ENCODE measurements at regions not wholly inside any gene's neighbourhood (a gene's known extent, or its start where the extent isn't known, plus 50 kb on each side); places are given as distances from the start of the nearest gene placed in this dataset.

GRCh38 chr12:24546084-24546483, 402.8 kb downstream of the BCAT1 start:
- Histone ChIP-seq H3K9me2 (ENCODE audit: insufficient read depth, low read length) (no peaks in the 10 kb centered on the region), H3K27me3 (ENCODE audit: insufficient read depth, low read depth, low read length) (no peaks in the 10 kb centered on the region), H3F3A (ENCODE audit: insufficient read depth, low read length, poor library complexity, severe bottlenecking) (no peaks in the 10 kb centered on the region), H3K9ac (ENCODE audit: low read length) (no peak overlapping the region), H3K36me3 (ENCODE audit: insufficient read depth, low read length) (no peaks in the 10 kb centered on the region), H4K20me1 (ENCODE audit: insufficient read depth) (no peaks in the 10 kb centered on the region), H2AFZ (ENCODE audit: low read depth, low read length) (no peak overlapping the region), H3K9me3 (ENCODE audit: low read length) (no peaks in the 10 kb centered on the region), H3K79me2 (replicated peaks; ENCODE audit: insufficient read depth, low read length) (no peaks in the 10 kb centered on the region), H3K4me3 (ENCODE audit: low read length) (no peak overlapping the region), H3K27ac (ENCODE audit: low read length) (no peak overlapping the region), H3K4me2 (ENCODE audit: low read length) (no peak overlapping the region)
- TF ChIP-seq EZH2 (IDR thresholded peaks at IDR 0.05; ENCODE audit: borderline replicate concordance, insufficient read depth, low read length, poor library complexity, severe bottlenecking): no peak
- TF ChIP-seq RAD21 (conservative IDR thresholded peaks at IDR 0.05): no peak
- TF ChIP-seq EP300 (conservative IDR thresholded peaks at IDR 0.05; ENCODE audit: poor library complexity, severe bottlenecking): no peak
- TF ChIP-seq TAF1 (IDR thresholded peaks at IDR 0.05; ENCODE audit: low read depth): no peak
- TF ChIP-seq, protein P1, sequence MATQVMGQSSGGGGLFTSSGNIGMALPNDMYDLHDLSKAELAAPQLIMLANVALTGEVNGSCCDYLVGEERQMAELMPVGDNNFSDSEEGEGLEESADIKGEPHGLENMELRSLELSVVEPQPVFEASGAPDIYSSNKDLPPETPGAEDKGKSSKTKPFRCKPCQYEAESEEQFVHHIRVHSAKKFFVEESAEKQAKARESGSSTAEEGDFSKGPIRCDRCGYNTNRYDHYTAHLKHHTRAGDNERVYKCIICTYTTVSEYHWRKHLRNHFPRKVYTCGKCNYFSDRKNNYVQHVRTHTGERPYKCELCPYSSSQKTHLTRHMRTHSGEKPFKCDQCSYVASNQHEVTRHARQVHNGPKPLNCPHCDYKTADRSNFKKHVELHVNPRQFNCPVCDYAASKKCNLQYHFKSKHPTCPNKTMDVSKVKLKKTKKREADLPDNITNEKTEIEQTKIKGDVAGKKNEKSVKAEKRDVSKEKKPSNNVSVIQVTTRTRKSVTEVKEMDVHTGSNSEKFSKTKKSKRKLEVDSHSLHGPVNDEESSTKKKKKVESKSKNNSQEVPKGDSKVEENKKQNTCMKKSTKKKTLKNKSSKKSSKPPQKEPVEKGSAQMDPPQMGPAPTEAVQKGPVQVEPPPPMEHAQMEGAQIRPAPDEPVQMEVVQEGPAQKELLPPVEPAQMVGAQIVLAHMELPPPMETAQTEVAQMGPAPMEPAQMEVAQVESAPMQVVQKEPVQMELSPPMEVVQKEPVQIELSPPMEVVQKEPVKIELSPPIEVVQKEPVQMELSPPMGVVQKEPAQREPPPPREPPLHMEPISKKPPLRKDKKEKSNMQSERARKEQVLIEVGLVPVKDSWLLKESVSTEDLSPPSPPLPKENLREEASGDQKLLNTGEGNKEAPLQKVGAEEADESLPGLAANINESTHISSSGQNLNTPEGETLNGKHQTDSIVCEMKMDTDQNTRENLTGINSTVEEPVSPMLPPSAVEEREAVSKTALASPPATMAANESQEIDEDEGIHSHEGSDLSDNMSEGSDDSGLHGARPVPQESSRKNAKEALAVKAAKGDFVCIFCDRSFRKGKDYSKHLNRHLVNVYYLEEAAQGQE (IDR thresholded peaks at IDR 0.05; ENCODE audit: borderline replicate concordance): no peak
- no peak for TF ChIP-seq SMC3 (conservative IDR thresholded peaks at IDR 0.05; ENCODE audit: poor library complexity)
- no peak for TF ChIP-seq CTCF (IDR thresholded peaks at IDR 0.05; ENCODE audit: poor library complexity, severe bottlenecking)
- no peak for TF ChIP-seq MXI1 (conservative IDR thresholded peaks at IDR 0.05; ENCODE audit: poor library complexity, severe bottlenecking)
- no peak for TF ChIP-seq POLR2AphosphoS5 (IDR thresholded peaks at IDR 0.05)

DNA sequence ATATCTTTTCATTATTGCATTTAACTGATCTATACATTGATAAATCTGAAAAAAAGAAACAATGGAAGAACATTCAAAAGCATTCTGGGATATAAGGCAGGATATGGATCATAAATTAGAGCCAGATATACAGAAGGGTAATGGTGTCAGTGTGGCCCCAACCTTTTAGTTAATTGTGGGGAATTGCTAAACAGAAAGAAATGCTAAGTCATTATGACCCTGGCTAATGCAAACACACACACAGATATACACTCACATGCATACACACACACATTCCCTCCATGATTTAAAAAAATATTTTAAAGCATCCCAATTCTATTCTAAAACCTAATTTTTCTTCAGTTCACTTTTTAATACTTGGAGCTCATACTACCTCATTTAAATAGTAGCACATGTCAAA, 404.5 kb downstream of the BCAT1 start:
- Histone ChIP-seq H3K4me3 (ENCODE audit: low read length) (no peak overlapping the region), H2AFZ (ENCODE audit: low read depth, low read length) (no peak overlapping the region), H3K9me3 (ENCODE audit: low read length) (no peaks in the 10 kb centered on the region), H3K9me2 (ENCODE audit: insufficient read depth, low read length) (no peaks in the 10 kb centered on the region), H3K79me2 (replicated peaks; ENCODE audit: insufficient read depth, low read length) (no peaks in the 10 kb centered on the region), H3K9ac (ENCODE audit: low read length) (no peak overlapping the region), H4K20me1 (ENCODE audit: insufficient read depth) (no peaks in the 10 kb centered on the region), H3K27ac (ENCODE audit: low read length) (no peak overlapping the region), H3K4me2 (ENCODE audit: low read length) (no peak overlapping the region), H3F3A (ENCODE audit: insufficient read depth, low read length, poor library complexity, severe bottlenecking) (no peaks in the 10 kb centered on the region), H3K36me3 (ENCODE audit: insufficient read depth, low read length) (no peaks in the 10 kb centered on the region), H3K27me3 (ENCODE audit: insufficient read depth, low read depth, low read length) (no peaks in the 10 kb centered on the region)
- TF ChIP-seq, protein P1 (IDR thresholded peaks at IDR 0.05; ENCODE audit: borderline replicate concordance): no peak
- TF ChIP-seq TAF1 (IDR thresholded peaks at IDR 0.05; ENCODE audit: low read depth): no peak
- no peak for TF ChIP-seq CTCF (IDR thresholded peaks at IDR 0.05; ENCODE audit: poor library complexity, severe bottlenecking)
- TF ChIP-seq SMC3 (conservative IDR thresholded peaks at IDR 0.05; ENCODE audit: poor library complexity): no peak
- no peak for TF ChIP-seq RAD21 (conservative IDR thresholded peaks at IDR 0.05)
- TF ChIP-seq EP300 (conservative IDR thresholded peaks at IDR 0.05; ENCODE audit: poor library complexity, severe bottlenecking): no peak
- no peak for TF ChIP-seq MXI1 (conservative IDR thresholded peaks at IDR 0.05; ENCODE audit: poor library complexity, severe bottlenecking)
- TF ChIP-seq EZH2 (IDR thresholded peaks at IDR 0.05; ENCODE audit: borderline replicate concordance, insufficient read depth, low read length, poor library complexity, severe bottlenecking): no peak
